GM21786 (cell line): ENCODE measurements at regions not wholly inside any gene's neighbourhood (a gene's known extent, or its start where the extent isn't known, plus 50 kb on each side); places are given as distances from the start of the nearest gene placed in this dataset.
"Not testable (repeated sequence)": the region's sequence is repeated elsewhere in the genome, so short reads cannot be mapped to it uniquely, and the experiment has no call there.

Source experiments
- ATAC-seq: cut with Tn5 transposase; IDR thresholded peaks from one replicate; pipeline ENCODE4 v1.9.1; 2021; ENCODE audit not compliant: unreplicated experiment

DNA sequence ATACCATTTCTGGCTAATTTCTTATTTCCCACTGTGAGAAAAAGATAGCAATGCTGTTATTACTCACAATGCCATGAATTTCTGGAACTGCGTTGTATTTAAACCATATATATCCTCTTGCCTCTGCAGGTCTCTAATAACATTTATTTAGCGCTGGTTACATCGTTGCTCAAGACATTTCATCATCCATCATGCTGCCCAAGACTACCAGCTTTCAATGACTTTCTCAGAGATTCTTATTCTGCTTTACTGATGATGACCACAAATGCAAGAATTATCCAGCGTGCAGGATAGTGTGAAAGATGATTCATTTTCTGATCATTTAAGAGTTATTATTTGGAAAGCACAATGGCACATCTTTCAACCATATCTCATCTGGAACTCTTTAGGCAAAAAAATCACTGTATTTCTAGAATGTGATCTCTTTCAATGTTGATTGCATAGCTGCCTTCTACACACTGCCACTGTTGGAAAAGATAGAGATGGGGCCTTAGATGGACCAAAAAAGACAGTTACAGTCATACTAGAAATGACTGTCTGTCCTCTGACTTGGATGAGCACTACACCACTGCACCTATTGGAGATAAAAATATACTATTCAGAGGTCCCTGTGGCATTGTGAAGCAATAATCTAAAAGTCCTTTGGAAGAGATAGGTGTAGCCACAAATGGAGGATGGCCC is 716.1 kb downstream of the NSUN3 start:
- ATAC-seq: no peak

DNA sequence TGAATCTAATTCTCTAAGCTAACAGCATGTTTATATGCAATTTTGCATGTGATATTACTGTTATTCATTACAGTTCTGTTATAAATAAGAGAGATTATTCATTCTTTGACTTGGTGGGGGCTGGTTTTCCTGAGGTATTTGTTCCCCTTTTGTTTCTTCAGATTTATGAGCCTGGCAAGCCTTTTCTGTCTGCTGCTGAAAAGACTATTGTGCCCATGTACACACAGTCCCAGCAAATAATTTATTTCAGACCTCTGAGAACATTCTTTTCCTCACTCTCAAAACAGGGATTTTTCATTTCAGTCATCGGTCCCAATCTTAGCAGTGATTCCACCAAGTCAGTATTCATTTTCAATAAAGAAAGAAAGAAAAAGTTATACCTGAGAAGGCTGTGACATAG is 716.8 kb downstream of the NSUN3 start:
- ATAC-seq: no peak

DNA sequence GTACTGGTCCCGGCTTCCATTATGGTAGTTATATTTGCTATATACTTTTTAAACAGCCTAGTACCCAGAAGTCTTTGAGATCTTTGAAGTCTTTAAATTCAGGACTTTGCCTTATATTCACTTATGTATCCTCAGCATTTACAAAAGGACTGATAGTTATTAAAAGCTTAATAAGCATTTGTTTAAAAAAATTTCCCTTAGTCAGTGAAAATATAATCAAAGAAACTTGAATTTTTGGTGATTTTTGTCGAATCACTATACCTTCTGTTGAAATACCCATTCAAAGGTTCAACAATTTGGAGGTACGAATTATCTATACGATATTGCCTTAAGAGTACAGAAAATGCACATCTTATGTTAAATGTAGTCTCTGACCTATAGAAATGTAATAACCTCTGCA is 721.4 kb downstream of the NSUN3 start:
- ATAC-seq: no peak

DNA sequence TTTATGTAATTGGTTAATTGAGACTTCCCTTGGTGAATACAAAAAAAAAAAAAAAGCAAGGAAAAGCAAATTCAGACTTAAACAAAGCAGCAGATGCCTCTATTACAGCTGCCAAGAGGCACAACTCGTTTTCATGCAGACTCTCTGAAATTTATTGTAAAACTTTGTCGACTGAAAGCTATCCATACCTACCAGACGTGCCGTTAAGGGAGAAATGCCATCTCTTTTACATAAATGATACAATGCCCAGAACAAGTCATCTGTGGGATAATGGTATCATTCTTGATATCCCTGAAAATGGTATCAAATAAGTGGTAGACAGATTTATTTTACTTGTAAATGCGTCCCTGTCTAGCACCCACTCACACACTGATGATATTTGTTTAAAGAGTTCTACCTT is 724.2 kb downstream of the NSUN3 start:
- ATAC-seq: no peak

DNA sequence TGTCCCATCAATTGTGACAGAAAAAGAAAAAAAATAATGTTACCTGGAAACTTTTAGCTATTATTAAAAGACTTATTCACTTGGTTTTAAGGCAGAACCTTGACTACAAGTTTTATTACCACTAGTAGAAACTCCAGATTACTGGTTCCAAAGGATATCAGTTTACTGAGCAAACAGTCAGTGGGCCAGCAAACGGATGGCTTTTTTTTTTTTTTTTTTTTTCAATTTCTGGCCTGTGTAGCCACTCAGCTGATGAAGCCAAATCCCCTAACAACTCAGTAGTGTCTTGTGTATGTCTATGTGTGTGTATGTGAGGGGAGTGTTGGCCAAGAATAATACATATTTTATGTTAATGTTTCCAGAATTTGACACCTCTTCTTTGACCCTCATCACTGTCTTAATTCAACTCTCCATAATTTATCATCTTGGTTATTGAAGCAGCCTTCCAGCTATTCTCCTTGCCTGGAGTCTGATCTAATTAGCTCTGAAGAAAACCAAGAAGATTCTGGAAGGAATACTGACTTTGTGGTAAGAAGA is 724.9 kb downstream of the NSUN3 start:
- ATAC-seq: no peak

DNA sequence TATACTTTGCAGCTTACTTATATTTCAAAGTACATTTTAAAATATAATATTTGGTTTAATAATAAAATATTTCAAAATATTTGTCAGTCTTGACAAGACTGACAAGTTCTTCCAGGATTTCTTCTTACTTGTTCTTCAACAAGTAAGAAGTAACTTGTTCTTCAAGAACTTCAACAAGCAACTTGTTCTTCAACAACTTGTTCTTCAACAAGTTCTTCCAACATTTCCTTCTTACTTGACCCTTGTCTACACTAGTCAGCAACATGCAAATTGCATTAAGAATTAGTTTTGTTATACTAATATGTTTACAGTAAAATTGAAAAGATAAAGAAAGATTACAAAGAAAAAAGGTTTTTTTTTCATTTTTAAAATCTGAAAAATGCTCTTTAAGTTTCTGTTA is 731.7 kb downstream of the NSUN3 start:
- ATAC-seq: no peak

DNA sequence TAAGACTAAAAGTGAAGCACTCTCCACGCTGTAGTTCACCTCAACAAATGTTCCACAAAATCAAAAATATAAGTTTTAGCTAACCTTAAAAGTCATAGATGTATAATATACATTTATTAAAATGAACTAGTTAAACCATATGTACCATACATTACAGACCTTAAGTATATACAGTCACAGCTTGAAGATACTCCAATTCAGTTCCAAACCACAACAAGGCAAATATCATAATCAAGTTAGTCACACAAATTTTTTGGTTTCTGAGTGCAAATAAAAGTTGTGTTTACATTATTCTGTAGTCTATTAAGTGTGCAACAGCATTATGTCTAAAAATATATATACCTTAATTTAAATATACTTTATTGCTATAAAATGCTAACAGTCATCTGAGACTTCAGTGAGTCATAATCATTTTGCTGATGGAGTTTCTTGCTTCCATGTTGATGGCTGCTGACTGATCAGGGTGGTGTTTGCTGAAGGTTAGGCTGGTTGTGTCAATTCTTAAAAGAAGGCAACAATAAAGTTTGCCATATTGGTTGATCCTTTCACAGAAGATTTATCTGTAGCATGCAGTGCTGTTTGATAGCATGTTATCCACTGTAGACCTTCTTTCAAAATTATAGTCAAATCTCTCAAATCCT is 736.7 kb downstream of the NSUN3 start:
- ATAC-seq: no peak

DNA sequence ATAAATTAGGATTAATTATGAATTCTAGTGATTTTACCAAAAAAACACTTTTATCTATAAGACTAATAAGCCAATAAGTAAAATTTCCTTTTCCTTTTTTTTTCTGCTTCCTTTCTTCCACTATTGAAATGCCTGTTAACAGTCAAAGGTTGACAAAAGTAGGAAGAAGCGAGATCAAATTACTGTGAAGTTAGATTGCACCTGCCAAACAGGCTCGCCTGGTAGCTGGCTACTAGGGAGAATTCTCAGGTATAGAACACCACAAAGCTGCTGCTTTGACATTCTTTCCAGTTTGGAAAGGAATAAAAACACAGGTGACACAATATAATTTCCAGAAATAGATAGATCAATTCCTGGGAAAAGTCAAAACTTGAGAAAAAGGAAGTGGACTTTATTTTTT is 749.0 kb downstream of the NSUN3 start:
- ATAC-seq: no peak

DNA sequence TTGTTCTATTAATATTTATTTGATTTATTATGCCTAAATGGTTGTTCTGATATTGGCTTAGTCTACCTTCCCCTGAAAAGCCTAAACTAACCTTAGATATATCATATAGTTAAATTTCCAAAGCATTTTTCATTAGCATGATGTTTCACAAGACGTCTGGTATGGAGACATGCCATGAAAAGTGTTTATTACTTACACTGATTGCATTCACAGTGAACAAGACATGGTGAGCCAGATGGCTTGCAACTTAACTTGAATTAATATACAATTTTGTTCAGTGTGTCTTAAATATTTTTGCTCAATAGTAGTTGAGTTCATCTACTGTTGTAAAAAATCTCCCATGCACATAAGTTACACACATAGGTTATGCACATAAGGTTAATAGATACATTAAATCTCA is 758.4 kb downstream of the NSUN3 start:
- ATAC-seq: no peak

DNA sequence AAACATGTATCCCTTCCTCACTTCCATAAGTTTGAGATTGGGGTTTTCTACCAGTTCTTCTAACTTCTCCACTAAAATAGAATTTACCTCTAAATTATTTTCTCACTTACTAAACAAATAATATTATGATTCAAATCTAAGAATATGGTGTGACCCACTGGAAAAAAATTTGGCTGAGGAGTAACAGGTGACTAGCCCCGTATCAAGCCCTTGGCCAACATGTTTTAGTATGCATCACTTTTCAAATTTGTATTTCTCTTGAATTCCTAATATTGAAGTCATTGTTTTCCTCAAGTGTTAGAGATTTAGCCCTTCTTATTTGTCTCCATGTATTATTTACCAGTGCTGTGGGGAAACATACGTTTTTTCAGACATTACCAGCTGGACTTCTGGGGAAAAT is 759.4 kb downstream of the NSUN3 start:
- no peak for ATAC-seq

DNA sequence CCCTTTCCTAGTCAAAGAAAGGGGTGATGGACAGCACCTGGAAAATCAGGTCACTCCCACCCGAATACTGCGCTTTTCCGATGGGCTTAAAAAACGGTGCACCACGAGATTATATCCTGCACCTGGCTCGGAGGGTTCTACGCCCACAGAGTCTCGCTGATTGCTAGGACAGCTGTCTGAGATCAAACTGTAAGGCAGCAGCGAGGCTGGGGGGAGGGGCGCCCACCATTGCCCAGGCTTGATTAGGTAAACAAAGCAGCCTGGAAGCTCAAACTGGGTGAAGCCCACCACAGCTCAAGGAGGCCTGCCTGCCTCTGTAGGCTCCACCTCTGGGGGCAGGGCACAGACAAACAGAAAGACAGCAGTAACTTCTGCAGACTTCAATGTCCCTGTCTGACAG is 783.4 kb downstream of the NSUN3 start:
- not testable (repeated sequence) for ATAC-seq

DNA sequence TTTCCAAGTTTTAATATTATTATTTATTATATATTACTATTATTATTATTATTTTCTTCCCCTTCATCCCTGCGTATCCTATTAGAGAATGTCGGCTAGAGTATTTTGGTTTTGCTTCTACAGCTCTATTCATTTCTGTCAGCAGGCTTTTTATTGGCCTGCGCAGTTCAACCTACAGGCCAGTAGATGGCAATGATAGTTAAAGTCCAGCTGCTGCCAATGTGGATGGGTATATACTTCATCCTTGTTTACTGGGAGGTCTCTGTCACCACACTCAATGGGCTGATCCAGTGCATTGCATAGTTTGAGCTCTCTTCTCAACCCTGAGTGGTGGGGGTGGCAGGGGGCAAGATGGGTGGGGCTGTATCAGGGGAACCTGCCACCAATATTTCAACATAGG is 799.8 kb downstream of the NSUN3 start:
- ATAC-seq: no peak

DNA sequence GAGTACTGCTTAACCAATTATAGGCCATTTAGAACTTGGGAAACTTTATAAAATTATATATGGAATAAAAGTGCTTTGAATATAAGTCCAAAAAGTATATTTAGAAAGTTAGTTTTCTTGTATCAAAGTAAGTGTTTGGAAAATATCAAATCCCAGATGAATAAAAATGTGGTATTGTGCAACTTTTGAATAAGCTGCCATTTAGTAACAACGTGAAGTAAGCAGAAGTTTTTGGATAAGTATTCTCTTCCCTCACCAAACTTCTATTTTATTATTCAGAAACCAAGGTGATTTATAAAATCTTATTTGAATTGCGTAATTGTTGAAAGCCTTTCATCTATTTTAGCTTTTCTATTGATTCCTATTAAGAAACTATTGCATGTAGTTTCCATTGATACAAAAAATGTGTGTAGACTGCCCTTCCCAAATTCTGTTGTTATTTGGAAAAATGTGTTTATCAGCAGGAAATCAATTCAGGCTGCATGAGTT is 806.2 kb downstream of the NSUN3 start:
- ATAC-seq: no peak

DNA sequence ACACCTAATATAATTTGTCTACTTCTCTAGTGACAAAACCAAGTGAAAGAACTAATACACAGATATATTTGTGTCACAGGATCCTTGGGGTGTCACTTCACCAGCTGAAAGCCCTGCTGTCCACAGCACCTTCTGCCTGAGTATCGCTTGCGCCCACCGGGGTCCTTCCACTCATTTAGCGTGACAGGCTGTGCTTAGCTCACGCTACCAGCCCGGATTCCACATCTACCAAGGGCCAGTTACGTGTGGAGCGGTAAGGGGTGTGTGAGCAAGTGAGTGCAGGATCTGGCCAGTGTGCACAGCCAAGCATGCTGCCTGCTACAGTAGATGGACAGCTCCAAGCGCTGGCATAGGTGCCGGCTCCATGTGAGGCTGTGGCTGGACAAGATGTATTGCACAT is 810.9 kb downstream of the NSUN3 start:
- ATAC-seq: no peak

DNA sequence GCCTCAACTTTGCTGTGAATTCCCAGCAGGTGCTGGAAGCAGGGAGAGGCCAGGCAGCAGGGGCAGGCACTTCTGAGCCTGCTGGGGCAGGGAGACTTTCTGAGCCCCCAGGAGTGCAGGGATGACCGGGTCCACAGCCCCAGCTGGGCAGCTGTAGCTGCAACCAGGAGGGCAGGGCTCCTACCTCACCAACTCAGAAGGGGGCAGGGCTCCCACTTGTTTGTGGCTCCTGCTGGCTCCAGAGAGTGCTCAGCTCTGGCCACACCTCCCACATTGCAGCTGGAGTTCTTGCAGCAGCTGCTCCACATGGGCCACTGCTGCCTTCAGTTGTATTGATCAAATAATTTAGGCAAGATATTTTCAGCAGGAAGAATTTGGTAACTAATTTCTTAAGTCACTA is 812.3 kb downstream of the NSUN3 start:
- ATAC-seq: no peak

DNA sequence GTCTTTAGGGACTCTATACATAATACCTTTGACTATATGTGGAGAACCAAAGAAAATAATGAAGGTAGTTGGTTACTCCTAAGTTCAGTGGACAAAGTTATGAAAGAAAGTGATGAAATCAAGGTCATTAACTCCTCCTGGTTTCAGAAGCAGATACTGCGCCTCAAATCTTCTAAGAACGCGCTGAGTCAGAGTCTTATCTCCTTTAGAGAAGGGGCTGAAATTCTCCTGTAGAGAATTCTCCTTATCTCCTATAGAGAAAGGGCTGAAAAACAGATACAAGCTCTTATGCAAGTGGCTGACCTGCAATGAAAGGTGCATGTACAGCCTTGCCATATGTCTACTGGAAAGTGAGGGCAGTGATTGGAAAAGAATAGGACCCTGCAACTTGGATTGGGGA is 824.2 kb downstream of the NSUN3 start:
- ATAC-seq: no peak

DNA sequence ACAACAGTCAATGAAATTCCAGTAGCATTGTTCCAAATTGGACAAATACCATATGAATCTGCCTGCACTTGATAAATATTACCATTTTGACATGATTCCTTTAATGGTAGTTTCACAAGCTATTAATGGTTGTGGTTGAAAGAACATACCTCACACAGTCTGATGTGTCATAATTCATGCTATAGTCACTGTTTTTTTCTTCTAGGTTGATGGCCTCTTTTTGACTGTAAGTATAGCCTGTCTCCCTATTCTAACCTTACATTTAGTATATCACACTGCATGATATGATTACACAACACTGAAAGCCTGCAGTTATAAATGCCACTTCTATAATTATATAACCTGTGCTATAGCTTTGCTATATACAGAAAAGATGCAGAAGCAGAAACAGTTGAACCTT is 834.1 kb downstream of the NSUN3 start:
- ATAC-seq: no peak

DNA sequence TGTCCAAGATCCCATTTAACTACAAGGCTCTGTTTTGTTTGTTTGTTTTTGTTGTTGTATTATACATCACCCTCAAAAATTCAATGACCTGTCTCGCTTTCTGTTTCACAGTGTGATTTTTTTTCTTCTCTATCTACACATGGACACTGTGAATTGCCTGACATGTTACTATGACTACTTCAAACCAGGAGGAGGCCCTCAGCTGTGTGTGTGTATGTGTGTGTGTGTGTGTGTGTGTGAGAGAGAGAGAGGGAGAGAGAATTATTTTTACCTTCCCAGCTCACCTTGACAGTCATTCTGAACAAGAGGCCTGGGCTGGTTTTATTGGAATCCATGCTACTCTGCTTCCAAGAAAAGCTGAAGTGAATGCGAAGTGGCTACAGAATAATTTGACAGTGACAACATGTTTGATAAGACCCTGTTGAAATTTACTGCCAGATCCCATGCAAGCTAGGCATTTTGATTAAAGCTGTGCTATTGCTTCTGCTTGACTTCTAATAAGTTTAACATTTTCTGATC is 841.4 kb downstream of the NSUN3 start:
- no peak for ATAC-seq

DNA sequence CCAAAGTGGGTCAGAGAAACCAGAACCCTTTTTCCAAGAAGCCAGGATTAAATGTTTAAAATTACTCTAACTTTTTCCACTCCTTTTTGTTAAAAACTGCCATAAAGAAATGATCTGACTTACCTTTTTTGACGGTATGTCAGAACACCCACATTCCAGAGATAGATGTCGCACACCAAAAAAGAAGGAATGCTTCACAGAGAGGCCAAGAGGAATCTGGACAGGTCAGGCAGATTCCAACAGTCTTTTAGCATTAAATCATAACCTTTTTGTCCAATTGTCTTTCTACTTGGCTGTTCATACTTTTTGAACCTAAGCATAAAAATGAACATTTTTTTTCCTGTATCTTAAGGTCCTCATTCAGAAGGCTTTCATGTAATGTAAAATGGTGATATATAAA is 846.9 kb downstream of the NSUN3 start:
- no peak for ATAC-seq

DNA sequence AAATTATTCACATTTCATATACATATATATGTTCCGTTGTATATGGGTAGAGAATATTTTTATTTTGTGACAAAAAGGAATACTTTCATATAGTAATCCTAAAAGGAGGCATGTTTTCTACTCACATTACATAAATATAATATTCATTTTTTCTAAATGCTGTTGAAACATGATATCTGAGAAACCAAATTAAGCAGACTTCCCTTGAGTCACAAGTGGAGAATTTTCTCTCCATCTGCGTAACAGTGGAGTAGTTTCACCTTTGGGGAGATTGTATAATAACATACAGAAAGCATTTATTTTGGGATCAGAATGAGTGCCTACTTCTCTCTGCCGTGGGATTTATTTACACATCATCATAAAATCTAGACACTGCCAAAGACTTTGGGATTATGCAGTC is 849.8 kb downstream of the NSUN3 start:
- ATAC-seq: no peak

DNA sequence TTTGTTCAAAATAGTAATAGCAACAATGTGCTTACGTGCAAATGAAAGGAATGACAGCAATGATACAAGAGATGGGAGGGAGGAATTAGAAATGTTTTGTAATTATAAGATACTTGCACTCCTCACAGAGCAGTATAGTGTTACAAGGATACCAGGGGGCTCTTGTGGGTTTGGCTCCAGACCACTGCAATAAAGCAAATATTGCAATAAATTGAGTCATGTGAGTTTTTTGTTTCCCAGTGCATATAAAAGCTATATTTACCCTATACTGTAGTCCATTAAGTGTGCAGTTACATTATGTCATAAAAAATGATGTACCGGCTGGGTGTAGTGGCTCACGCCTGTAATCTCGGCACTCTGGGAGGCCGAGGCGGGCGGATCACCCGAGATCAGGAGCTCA is 864.3 kb downstream of the NSUN3 start:
- ATAC-seq: no peak

DNA sequence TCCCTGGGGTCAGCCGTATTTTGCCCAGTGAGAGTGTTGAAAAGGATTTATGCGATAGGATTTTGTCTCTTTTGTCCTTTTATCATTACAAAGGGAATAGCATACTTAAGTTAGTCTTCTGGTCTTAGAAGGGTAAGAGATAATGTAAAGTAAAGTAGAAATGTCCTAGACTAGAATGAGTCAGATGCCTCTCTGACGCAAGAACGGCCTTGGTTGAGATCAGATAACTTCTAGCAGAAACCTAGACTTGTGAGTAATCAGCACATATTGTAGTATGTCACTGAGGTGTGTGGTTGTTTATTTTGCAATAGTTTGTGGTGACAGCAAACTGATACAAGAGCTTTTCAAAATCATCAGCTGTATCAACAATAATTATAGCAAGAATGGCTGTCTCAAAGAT is 866.1 kb downstream of the NSUN3 start:
- no peak for ATAC-seq
